ENCODE measurements at regions not wholly inside any gene's neighbourhood (a gene's known extent, or its start where the extent isn't known, plus 50 kb on each side); places are given as distances from the start of the nearest gene placed in this dataset.

DNA sequence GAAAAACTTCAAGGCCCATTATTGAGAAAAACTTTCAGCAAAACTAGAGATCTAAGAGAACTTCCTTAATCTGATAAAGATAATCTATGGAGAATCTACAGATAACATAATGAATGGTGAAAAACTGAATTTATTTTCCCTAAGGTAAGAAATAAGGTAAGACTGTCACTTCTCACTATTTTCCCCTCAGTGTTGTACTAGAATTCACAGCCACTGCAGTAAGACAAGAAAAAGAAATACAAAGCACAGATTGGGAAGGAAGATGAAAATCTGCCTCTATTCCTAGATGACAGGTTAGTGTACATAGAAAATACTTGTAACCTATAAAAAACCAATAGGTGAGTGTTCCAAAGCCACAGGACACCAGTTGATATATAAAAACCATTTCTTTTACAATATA, 220.7 kb upstream of the SHH start:
- DNase-seq: no peak
- in situ Hi-C loops (cut with HindIII; ENCODE audit: low pct_ligation_motif_present, low pct_unique_long_range_greater_than_20kb, low sequenced_read_pairs): no loop called here

DNA sequence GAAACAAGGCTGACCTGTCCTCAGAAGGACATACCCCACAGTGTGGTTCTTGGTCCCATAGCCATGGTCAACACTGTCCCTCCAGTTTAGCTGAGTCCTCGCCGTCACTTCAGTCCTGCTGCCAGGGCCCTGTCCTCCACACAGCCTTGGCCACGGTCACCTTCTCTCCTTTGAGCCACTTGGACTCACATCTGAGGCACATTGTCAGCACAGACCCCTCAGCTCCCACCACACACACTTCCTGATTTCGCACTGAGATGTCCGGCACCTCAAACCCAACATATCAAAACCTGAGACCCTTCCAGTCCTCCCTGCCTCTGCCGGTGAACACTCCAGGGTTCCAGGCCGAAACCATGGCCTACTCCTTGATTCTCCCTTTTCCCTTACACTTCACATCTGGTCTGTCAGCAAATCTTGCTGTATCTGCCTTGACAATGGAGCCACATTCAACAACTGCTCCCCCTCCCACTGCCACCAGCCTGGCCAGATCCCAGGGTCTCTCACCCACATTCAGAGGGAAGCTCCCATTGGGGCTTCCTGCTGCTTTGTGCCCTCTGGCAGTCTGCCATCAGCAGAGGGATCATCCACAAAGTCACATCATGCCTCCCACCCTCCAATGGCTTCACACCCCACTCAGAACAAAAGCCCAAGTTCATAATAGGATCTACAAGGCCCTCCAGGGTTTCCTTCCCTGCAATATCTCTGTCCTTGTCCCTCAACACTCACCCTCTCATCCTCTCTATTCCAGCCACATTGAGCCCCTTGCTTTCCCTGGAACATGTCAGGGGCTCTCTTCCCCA, 219.6 kb upstream of the SHH start:
- no peak for DNase-seq
- in situ Hi-C loops (cut with HindIII; ENCODE audit: low pct_ligation_motif_present, low pct_unique_long_range_greater_than_20kb, low sequenced_read_pairs): no loop called here

DNA sequence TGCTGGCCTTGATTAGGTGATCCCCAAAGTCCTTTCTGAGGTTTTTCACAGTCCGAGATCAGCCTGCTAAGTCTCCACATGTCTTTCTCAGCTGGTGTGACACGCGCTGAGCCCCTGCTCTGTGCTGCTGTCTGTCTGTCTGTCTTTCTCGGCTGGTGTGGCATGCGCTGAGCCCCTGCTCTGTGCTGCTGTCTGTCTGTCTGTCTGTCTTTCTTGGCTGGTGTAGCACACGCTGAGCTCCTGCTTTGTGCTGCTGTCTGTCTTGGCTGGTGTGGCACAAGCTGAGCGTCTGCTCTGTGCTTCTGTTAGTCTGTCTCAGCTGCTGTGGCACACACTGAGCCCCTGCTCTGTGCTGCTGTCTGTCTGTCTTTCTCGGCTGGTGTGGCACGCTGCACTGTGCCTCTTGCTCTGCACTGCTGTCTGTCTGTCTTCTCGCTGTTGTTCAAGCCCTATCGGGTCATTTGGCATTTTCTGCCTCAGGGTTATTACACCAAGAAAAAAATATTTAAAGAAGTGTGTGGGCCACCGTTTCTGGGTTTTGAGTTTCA, 217.3 kb upstream of the SHH start:
- DNase-seq: no peak
- in situ Hi-C loops (cut with HindIII; ENCODE audit: low pct_ligation_motif_present, low pct_unique_long_range_greater_than_20kb, low sequenced_read_pairs): no loop called here

DNA sequence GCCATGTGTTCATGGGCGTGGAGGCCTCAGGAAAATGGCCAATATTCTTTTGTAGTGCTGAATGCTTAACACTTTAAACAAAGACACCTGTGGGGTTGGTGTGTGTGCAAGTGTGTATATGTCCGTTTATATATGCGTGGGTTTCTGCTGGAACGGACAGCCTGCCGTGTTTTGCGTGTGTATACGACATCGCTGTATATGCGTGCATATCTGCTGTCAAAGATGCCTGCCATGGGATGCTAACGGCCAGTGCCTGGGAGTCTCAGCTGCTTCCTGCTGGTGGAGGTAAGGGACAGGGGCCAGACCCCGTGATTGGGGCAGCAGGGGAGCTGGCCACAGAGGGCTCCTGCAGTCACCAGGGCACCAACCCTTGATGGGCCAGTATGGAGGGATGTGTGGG, 216.3 kb upstream of the SHH start:
- in situ Hi-C loops (cut with HindIII; ENCODE audit: low pct_ligation_motif_present, low pct_unique_long_range_greater_than_20kb, low sequenced_read_pairs): no loop called here
- no peak for DNase-seq

DNA sequence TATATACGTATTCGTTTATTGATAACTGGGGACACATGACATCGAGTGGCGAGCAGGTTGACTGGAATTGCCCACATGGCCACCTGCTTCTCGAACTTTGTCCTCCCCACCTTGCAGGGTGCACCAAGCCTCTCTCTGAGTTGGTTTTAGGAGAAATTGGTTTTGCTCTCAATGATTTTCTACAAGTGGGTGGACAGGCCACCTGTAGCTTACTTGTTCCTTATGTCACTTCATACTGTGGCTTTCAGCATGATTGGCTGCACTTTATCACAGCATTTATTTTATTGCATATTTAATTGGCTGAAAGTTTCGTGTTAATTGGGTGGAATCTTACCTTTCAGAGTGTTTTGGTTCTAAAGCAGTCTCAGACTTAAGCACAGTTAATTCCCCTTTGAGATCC, 215.6 kb upstream of the SHH start:
- DNase-seq: no peak
- in situ Hi-C loops (cut with HindIII; ENCODE audit: low pct_ligation_motif_present, low pct_unique_long_range_greater_than_20kb, low sequenced_read_pairs): no loop called here

DNA sequence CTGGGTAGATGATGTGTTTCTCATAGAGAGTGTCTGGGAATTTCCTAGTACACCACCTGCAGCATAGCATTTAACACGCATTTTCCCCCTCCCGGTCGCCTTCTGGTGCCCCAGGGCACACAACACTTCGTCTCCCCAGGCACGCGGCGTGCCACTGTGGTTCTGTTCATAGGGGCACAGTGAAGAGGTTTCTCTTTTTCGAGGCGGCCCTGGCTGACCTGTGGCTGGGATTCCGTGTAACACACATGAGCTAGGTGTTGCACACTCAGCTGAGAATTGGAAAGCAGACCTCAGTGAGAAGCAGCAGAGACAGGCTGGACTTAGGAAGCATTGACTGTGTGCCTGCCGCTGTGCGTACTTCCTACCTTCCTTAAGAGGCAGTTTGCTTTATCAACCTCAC, 214.3 kb upstream of the SHH start:
- no peak for DNase-seq
- in situ Hi-C loops (cut with HindIII; ENCODE audit: low pct_ligation_motif_present, low pct_unique_long_range_greater_than_20kb, low sequenced_read_pairs): no loop called here

DNA sequence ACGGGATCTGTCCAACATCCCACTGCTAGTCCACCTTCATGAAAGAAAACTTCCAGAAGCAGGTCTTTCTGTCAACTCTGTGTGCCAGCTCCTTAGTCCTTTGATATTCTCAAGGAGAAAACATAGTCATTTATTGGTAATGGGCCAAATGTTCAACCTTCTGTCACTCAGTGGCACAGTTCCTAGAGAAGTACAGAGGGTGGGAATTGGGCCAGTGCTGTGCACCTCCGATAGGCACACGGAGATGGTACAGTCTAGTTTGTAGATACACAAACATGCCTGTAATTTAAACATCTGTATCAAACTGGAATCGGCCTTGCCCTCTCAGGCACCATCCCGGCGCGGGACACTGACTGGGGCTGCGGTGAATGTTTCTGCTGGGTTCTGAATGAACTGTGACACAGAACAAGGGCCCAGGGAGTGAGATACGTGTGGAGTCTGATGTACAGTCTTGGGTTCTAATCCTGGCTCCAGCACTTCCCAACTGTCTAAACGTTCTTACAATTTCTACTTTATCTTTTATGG, 213.9 kb upstream of the SHH start:
- DNase-seq: no peak
- in situ Hi-C loops (cut with HindIII; ENCODE audit: low pct_ligation_motif_present, low pct_unique_long_range_greater_than_20kb, low sequenced_read_pairs): no loop called here

DNA sequence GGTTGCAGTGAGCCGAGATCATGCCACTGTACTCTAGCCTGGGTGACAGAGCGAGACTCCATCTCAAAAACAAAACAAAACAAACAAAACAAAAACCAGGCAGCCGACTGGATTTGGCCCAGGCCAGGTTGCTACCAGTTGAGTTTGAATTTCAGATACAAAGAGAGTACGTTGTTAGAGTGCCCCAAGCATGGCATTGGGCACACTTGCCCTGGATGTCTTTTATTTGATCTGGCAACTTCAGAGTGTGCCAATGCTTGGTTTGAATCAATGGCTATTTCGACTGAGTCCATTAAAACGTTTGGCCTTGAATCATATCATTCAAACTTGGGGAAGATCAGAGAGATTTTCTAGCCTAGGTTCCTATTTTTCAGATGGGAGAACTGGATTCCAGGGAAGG, 213.4 kb upstream of the SHH start:
- DNase-seq: no peak
- in situ Hi-C loops (cut with HindIII; ENCODE audit: low pct_ligation_motif_present, low pct_unique_long_range_greater_than_20kb, low sequenced_read_pairs): no loop called here

DNA sequence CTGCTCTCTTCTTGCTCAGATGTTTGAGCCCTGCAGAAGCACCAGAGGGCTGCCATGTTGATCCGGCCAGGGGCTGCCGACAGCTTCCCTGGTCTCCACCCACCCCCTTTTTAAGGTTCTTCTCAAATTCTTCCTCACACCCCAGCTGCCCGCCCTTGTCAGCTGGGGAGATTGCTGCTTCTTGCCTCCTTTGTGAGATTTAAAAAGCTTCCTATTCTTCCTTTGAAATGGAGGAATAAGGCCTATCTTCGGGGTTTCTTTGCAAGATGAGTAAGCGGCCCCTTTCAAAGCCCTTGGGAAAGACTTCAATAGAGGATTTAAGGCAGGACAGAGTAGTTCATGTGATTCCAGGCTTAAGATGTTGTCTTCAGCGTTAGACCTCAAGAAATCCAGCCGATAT, 211.9 kb upstream of the SHH start:
- in situ Hi-C loops (cut with HindIII; ENCODE audit: low pct_ligation_motif_present, low pct_unique_long_range_greater_than_20kb, low sequenced_read_pairs): no loop called here
- DNase-seq: no peak

DNA sequence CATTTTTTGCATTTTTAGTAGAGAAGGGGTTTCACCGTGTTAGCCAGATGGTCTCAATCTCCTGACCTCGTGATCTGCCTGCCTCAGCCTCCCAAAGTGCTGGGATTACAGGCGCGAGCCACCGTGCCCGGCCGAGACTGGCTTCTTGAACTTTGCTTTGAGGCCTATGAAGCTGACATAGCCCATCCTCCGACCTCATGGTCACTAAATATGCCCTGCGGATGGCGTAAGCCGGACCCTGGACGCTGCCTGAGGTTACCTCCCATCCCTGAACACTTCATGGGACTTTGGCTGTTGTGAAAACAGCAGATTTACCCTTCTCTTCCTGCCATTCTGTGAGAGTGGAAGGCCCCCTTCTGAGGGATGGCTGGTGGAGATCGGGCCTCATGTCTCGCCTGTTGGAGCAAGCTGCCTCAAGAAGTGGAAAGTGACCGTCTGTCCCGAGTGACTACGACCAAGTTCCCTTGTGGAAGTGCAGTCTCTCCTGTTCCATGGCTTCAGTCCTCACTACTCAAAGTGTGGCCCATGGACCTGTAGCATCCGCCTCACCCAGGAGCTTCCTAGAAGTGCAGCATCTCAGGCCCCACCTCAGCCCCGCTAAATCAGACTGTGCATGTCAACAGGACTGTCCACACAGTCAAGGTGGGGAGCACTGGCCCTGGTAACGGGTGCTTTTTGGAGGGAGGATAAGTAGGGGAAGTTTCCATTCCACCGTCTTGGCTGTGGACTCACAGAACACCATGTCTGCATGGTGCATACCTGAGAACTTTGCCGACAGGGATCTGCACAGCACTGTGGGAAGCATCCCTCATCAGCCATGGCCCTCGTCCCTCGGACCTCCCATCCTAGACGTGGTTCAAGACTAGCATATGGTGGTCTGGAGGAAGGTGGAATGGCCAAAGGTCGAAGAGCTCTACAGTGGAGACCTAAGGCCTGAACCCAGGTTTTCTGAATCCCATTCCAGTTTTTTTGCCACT, 210.5 kb upstream of the SHH start:
- DNase-seq: no peak
- in situ Hi-C loops (cut with HindIII; ENCODE audit: low pct_ligation_motif_present, low pct_unique_long_range_greater_than_20kb, low sequenced_read_pairs): no loop called here

DNA sequence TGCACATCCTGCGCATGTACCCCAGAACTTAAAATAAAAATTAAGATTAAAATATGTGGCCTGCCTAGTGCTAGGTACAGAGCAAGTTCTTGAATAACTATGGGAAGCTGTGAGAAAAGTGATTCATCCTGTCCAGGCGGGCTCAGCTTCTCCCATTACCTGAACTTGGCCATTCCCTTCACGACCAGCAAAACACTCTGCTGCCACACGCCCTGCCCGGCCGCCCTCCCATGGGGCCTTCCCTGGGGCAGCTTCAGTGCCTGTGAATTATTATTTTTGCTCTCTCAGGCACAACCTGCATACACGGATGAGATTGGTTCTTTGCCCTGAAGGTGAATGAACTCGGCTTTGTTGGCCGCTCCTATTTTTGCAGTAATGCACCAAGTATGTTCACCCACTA, 209.2 kb upstream of the SHH start:
- in situ Hi-C loops (cut with HindIII; ENCODE audit: low pct_ligation_motif_present, low pct_unique_long_range_greater_than_20kb, low sequenced_read_pairs): no loop called here
- DNase-seq: no peak

DNA sequence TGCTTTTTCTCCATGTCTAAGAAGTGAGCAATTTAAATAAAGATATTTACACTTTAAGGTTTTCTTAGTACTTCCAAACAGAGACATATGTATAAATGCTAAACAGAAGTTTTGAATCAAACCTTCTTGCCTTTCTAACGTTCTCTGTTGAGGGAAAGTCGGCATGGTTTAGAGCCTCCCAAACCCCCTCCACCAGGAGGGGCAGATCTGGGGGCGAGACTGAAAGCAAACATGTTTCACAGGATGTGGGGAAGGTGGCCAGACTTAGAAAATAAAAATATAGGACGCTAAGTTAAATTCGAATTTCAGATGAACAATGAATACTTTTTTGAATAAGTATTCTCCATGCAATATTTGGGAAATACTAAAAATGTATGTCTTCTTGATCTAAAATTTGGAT, 208.3 kb upstream of the SHH start:
- in situ Hi-C loops (cut with HindIII; ENCODE audit: low pct_ligation_motif_present, low pct_unique_long_range_greater_than_20kb, low sequenced_read_pairs): no loop called here
- no peak for DNase-seq

DNA sequence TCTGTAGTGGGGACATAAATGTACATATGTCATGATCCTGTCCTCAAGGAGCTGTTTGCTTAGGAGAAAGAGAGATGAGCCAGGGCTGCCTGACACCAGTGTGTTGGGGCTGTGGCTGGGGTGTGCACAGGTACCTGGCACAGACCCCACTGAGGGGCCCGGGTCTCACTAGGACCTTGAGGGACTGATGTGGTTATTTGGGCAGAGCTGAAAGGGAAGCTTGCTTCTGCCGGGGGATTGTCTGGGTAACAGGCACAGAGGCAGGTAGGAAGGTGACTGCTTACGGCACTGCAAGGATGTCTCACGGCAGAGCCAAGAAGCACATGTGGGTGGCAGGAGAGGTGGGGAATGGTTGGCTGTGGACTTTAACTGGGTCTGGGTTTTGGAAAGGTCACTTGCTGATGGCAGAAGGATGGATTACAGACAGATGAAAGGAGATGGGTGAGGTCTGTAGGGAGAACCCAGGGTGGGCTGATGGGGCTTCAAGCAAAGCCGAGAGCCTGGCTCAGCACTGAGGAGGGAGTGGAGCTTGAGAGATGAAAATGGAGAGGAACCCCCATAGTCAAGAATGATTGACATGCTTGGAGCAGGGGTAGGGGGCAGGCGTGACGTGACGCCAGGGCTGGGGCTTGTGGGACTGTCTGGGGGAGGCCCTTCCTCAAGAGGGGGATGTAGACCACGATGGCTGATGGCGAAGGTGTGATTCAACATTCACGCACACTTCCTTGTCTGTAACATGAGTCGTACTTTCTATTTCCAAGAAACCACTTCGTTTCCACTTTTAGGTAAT, 207.7 kb upstream of the SHH start:
- DNase-seq: no peak
- in situ Hi-C loops (cut with HindIII; ENCODE audit: low pct_ligation_motif_present, low pct_unique_long_range_greater_than_20kb, low sequenced_read_pairs): no loop called here

DNA sequence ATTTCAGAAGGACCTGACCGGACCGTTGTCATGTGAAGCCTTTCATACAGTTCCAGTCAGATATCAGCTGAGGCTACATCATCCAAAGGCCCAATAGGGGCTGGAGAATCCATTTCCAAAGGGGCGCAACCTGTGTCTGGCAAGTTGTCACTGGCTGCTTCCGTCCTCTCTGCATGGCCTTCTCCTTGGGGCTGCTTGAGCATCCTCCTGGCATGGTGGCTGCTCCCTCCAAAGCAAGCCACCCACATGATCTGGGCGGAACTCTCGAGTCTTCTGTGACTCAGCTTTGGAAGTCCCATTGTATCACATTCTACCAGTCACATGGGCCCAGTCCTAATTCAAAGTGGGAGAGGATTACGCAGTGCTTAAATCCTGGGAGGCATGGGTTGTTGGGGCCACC, 207.0 kb upstream of the SHH start:
- in situ Hi-C loops (cut with HindIII; ENCODE audit: low pct_ligation_motif_present, low pct_unique_long_range_greater_than_20kb, low sequenced_read_pairs): no loop called here
- no peak for DNase-seq

DNA sequence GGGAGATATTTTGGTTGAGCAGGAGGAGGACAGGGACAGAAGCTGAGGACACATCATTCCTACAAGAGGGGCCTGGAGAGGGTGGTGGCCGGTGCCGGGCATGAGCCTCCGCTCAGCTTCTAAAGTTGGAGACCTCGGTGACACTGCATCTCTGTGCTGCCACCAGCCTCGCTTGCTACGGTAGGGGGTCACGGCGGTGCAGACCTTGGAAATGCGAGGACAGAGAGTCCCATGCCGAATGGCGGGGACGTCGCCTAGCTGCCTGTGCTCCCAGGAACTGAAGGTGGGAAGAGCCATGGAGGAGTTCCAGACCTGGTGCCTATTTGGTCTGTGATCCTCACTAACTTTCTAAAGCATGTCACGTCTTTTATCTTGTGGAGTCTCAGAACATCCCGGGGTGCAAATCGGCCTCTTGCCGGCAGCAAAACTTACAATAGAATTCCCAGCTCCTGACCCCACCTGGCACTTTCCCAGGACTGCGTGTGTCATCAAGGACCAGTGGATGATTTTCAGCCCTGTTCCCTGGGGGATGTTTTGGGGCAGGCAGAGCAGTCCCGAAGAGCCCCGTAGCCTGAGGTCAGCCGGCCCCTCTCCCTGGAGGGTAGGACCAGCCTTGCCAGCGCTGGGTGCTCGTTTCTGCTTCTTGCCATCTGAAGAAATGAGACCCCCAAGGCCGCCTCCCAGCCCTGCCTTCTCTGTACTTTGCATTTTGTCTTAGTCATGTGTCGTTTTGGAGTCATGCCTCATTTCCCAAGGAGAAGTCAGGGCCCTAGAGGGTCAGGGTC, 205.8 kb upstream of the SHH start:
- no peak for DNase-seq

DNA sequence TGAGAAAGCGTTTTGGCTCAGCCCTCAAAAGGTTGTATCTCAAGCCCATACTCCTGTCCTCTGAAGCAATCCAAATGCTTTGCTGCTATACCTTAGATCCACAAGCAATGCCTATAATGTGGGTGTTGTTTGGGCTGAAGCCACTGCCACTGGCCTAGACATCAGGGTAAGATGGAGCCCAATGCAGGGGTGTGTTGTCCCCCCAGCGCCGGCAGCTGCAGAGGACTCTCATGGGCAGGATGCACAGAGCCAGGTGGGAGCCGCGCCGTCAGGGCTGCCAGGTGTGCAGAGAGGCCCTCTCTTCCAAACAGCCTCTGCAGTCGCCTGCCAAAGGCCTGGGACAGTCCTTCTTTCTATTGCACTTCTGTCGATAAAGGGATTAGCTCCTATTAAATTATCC, 205.2 kb upstream of the SHH start:
- in situ Hi-C loops (cut with HindIII; ENCODE audit: low pct_ligation_motif_present, low pct_unique_long_range_greater_than_20kb, low sequenced_read_pairs): no loop called here
- DNase-seq: no peak

More for the DNA sequence above, 205.8 kb upstream of the SHH start:
- in situ Hi-C loops (cut with HindIII; ENCODE audit: low pct_ligation_motif_present, low pct_unique_long_range_greater_than_20kb, low sequenced_read_pairs): no loop called here

DNA sequence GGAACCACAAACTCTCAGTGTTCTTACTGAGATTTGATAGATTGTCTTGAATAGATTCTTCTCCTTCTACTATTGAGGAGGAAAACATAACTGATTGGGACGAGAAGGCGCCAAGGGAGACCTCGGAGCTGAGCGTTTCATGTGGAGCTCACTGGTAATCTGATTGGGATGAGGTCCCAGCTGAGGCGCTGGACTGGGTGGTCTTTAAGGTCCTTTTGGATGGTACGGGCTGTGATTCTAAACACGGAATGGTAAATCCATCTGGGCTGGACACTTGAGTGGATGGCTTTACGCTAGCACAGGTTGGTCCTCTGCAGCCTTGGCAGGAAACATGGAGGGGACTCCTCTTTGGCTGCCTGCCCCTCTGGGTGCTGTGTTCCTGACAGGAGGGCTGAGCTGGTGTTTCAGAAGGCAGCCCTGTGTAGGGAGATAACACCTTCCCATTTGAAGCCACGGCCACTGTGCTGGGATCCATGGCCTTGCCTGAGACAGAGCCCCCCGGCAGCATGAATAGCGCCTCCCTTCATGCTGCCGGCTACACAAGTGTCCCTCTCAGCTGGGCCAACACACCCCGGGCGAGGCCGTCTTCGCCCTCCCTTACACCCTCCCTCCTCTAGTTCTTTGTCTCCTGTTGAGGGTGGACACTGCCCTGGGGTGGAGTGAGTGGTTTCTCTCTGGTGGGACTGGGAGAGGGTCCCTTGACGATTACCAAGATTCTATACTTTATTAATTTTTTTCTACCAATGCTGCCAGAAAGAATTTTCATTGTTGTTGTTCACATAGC, 203.2 kb upstream of the SHH start:
- DNase-seq: no peak
- in situ Hi-C loops (cut with HindIII; ENCODE audit: low pct_ligation_motif_present, low pct_unique_long_range_greater_than_20kb, low sequenced_read_pairs): no loop called here

All from ACHN (cell line).